Activated CD4-positive, alpha-beta T cell treated with anti-CD3 and anti-CD28 coated beads, Interleukin-2, amount 50 U/mL, for 24 hours (primary cell): ENCODE measurements at regions not wholly inside any gene's neighbourhood (a gene's known extent, or its start where the extent isn't known, plus 50 kb on each side); places are given as distances from the start of the nearest gene placed in this dataset.
"Not testable (repeated sequence)": the region's sequence is repeated elsewhere in the genome, so short reads cannot be mapped to it uniquely, and the experiment has no call there.

Experiments
- DNase-seq, 2 donors: peaks; one replicate each; pipeline ENCODE4 v3.0.0-alpha.2; 2020; ENCODE audit warnings: low read depth in 1 of 2, low spot score in 1 of 2

- no peak for DNase-seq
Observed at GRCh38 chr3:33956206-33956605, 157.8 kb downstream of the PDCD6IP start.

GRCh38 chr3:33956776-33957175 is 158.3 kb downstream of the PDCD6IP start:
- DNase-seq, result no peak

GRCh38 chr3:33957176-33957575 is 158.7 kb downstream of the PDCD6IP start:
- no peak for DNase-seq

- DNase-seq, result no peak
Observed at GRCh38 chr3:33958661-33959060, 160.2 kb downstream of the PDCD6IP start.

- no peak for DNase-seq
Observed at GRCh38 chr3:33962396-33962795, 164.0 kb downstream of the PDCD6IP start.

- DNase-seq, result not testable (repeated sequence)
Observed at GRCh38 chr3:33970180-33970579, 171.8 kb downstream of the PDCD6IP start.

- DNase-seq, result no peak
Observed at GRCh38 chr3:33971055-33971454, 172.6 kb downstream of the PDCD6IP start.

GRCh38 chr3:33975463-33975862 is 177.0 kb downstream of the PDCD6IP start:
- DNase-seq, result no peak

GRCh38 chr3:33977227-33977626 is 178.8 kb downstream of the PDCD6IP start:
- no peak for DNase-seq

- DNase-seq, result no peak
Observed at GRCh38 chr3:33980252-33980651, 181.8 kb downstream of the PDCD6IP start.

- DNase-seq, result no peak
Observed at GRCh38 chr3:33982269-33982798, 183.9 kb downstream of the PDCD6IP start.

- DNase-seq, result not testable (repeated sequence)
Observed at GRCh38 chr3:33982949-33983348, 184.5 kb downstream of the PDCD6IP start.

- DNase-seq, result no peak
Observed at GRCh38 chr3:33989229-33989628, 190.8 kb downstream of the PDCD6IP start.

GRCh38 chr3:33991673-33992072 is 193.2 kb downstream of the PDCD6IP start:
- DNase-seq, result no peak

GRCh38 chr3:33993631-33994030 is 195.2 kb downstream of the PDCD6IP start:
- no peak for DNase-seq

GRCh38 chr3:33994568-33994967 is 196.1 kb downstream of the PDCD6IP start:
- no peak for DNase-seq

- no peak for DNase-seq
Observed at GRCh38 chr3:34000301-34000700, 201.9 kb downstream of the PDCD6IP start.

- DNase-seq, result no peak
Observed at GRCh38 chr3:34001022-34001421, 202.6 kb downstream of the PDCD6IP start.

GRCh38 chr3:34001990-34002389 is 203.6 kb downstream of the PDCD6IP start:
- no peak for DNase-seq

- no peak for DNase-seq
Observed at GRCh38 chr3:34002569-34003100, 204.2 kb downstream of the PDCD6IP start.

- DNase-seq, result no peak
Observed at GRCh38 chr3:34005886-34006285, 207.5 kb downstream of the PDCD6IP start.

- DNase-seq, result no peak
Observed at GRCh38 chr3:34008191-34008590, 209.8 kb downstream of the PDCD6IP start.
